A549 (cell line): ENCODE measurements at regions not wholly inside any gene's neighbourhood (a gene's known extent, or its start where the extent isn't known, plus 50 kb on each side); places are given as distances from the start of the nearest gene placed in this dataset.

ENCODE experiments used
- ATAC-seq, 2 experiments: fragments of 200-7000 bp in 1 of 2; fragments of >200 bp in 1 of 2; cut with Nextera tagmentation in 1 of 2; cut with Tn5 transposase in 1 of 2; 3 replicates each; pipeline versions ENCODE4 v1.8.0 to v1.9.1; 2018 to 2020; ENCODE audit warnings: mild to moderate bottlenecking in 1 of 2, moderate library complexity in 1 of 2
- CTCF ChIA-PET: fragments of 300-600 bp; sonication (Branson Sonifier 250); formaldehyde crosslinking; extraction: SDS; loops from one replicate; lab custom pipeline; 2021; ENCODE audit warnings: antibody characterized with exemption, inconsistent platforms; lab: Yijun Ruan, JAX
- POLR2A ChIA-PET: fragments of 350-600 bp; formaldehyde crosslinking; extraction: SDS; loops from one replicate; lab custom pipeline; 2021; ENCODE audit warnings: antibody characterized with exemption, inconsistent platforms; lab: Yijun Ruan, JAX
- DNase-seq, 2 experiments: peaks; one replicate each; pipeline versions ENCODE4 v3.0.0 to v3.0.0-alpha.2; 2011 to 2016; ENCODE audit warnings: low read depth in 1 of 2, low spot score in 1 of 2
- FAIRE-seq: peaks from 2 replicates; lab custom pipeline; 2011; peaks lifted over from hg19 to GRCh38; lab: Jason Lieb, UNC
- H3K27ac ChIP-seq, 2 experiments: fragments of >200 bp; sonication (Bioruptor Twin); formaldehyde crosslinking; 3 replicates each; pipeline ENCODE4 v1.5.1; 2016 to 2017
- H3K4me1 ChIP-seq: fragments of >200 bp; sonication (Bioruptor Twin); formaldehyde crosslinking; 3 replicates; pipeline ENCODE4 v1.6.1; 2016
- H3K4me2 ChIP-seq: fragments of >200 bp; sonication (Bioruptor Twin); formaldehyde crosslinking; 3 replicates; pipeline ENCODE4 v1.6.1; 2016
- H3K4me3 ChIP-seq: fragments of >200 bp; sonication (Bioruptor Twin); formaldehyde crosslinking; 3 replicates; pipeline ENCODE4 v1.5.1; 2016
- H3K9me3 ChIP-seq: fragments of >200 bp; sonication (Bioruptor Twin); formaldehyde crosslinking; 3 replicates; pipeline ENCODE4 v1.6.1; 2016
- CBX8 ChIP-seq: fragments of 200-600 bp; sonication (generic); IDR thresholded peaks from 2 replicates; pipeline ENCODE4 v1.6.1; 2016
- CHD2 ChIP-seq: fragments of 150-350 bp; IDR thresholded peaks from 2 replicates; pipeline ENCODE4 v1.6.1; 2014; ENCODE audit warnings: low read length; ENCODE audit not compliant: partially characterized antibody
- EHF ChIP-seq: fragments of 250-450 bp; sonication (Bioruptor Pico); IDR thresholded peaks from 2 replicates; pipeline ENCODE4 v1.5.0; 2020; ENCODE audit warnings: mild to moderate bottlenecking
- EP300 ChIP-seq, 2 experiments: fragments of >200 bp; sonication (Bioruptor Twin); formaldehyde crosslinking; IDR thresholded peaks; 2 replicates in 1 of 2; 3 replicates in 1 of 2; pipeline ENCODE4 v1.6.1; 2016 to 2017
- FOSL2 ChIP-seq, 2 experiments: fragments of 450-650 bp in 1 of 2; fragments of >200 bp in 1 of 2; sonication (Bioruptor Twin) in 1 of 2; formaldehyde crosslinking; IDR thresholded peaks; 2 replicates each; pipeline versions ENCODE4 v1.5.0 to v1.6.1; 2016 to 2020; ENCODE audit warnings: mild to moderate bottlenecking in 1 of 2, moderate library complexity in 1 of 2
- GATA3 ChIP-seq: IDR thresholded peaks from 2 replicates; pipeline ENCODE4 v1.6.1; 2012; ENCODE audit warnings: borderline replicate concordance
- HOXA7 ChIP-seq: fragments of 250-450 bp; sonication (Bioruptor Pico); IDR thresholded peaks from 2 replicates; pipeline ENCODE4 v1.5.0; 2020; ENCODE audit warnings: mild to moderate bottlenecking, moderate library complexity
- KDM1A ChIP-seq: fragments of 200-600 bp; sonication (generic); IDR thresholded peaks from 2 replicates; pipeline ENCODE4 v1.6.1; 2016; ENCODE audit warnings: low read depth, mild to moderate bottlenecking
- KDM5A ChIP-seq: fragments of 200-600 bp; sonication (generic); IDR thresholded peaks from 2 replicates; pipeline ENCODE4 v1.6.1; 2016; ENCODE audit warnings: antibody characterized with exemption, mild to moderate bottlenecking
- MYC ChIP-seq: IDR thresholded peaks from 2 replicates; pipeline ENCODE4 v1.6.1; 2012; ENCODE audit warnings: mild to moderate bottlenecking, inconsistent platforms, low read length, improper control_type of control experiment, borderline replicate concordance
- NPAS2 ChIP-seq: fragments of 250-450 bp; sonication (Bioruptor Pico); IDR thresholded peaks from 2 replicates; pipeline ENCODE4 v1.8.0; 2022; ENCODE audit warnings: mild to moderate bottlenecking, moderate library complexity, borderline replicate concordance
- POLR2AphosphoS2 ChIP-seq: conservative IDR thresholded peaks from 2 replicates; pipeline ENCODE4 v1.6.1; 2012; ENCODE audit warnings: low read length, improper control_type of control experiment, inconsistent platforms
- RAD21 ChIP-seq, 2 experiments: fragments of >200 bp in 1 of 2; sonication (Bioruptor Twin) in 1 of 2; formaldehyde crosslinking in 1 of 2; IDR thresholded peaks in 1 of 2; conservative IDR thresholded peaks in 1 of 2; 2 replicates in 1 of 2; 3 replicates in 1 of 2; pipeline ENCODE4 v1.6.1; 2012 to 2018; ENCODE audit warnings: inconsistent platforms in 1 of 2
- RARB ChIP-seq: fragments of 250-450 bp; sonication (Bioruptor Pico); IDR thresholded peaks from 2 replicates; pipeline ENCODE4 v1.8.0; 2021; ENCODE audit warnings: mild to moderate bottlenecking, moderate library complexity
- RCOR1 ChIP-seq: fragments of 150-350 bp; IDR thresholded peaks from 2 replicates; pipeline ENCODE4 v1.6.1; 2014; ENCODE audit warnings: antibody characterized with exemption, low read length, low read depth
- SMC3 ChIP-seq: fragments of >200 bp; sonication (Bioruptor Twin); formaldehyde crosslinking; IDR thresholded peaks from 3 replicates; pipeline ENCODE4 v1.6.1; 2018; ENCODE audit warnings: inconsistent platforms
- ZC3H11A ChIP-seq: fragments of 450-650 bp; IDR thresholded peaks from 2 replicates; pipeline ENCODE4 v1.6.1; 2014; ENCODE audit warnings: antibody characterized with exemption, mild to moderate bottlenecking
- ZSCAN20 ChIP-seq: fragments of 250-450 bp; sonication (Bioruptor Pico); IDR thresholded peaks from 2 replicates; pipeline ENCODE4 v1.8.0; 2022; ENCODE audit warnings: mild to moderate bottlenecking, moderate library complexity
- WGBS: methylation state at CpG from one replicate; pipeline ENCODE4 v1.1.6; 2017; ENCODE audit errors: missing lambda C conversion rate; 5-methylcytosine and 5-hydroxymethylcytosine counted together
- TF ChIP-seq, protein P1 (sequence below): IDR thresholded peaks from 2 replicates; pipeline ENCODE4 v1.6.1; 2012
- TF ChIP-seq, protein P2 (sequence below): fragments of >200 bp; sonication (Bioruptor Twin); formaldehyde crosslinking; IDR thresholded peaks from 2 replicates; pipeline ENCODE4 v1.6.1; 2016
- TF ChIP-seq, protein P3 (sequence below): fragments of >200 bp; sonication (Bioruptor Twin); formaldehyde crosslinking; IDR thresholded peaks from 3 replicates; pipeline ENCODE4 v1.5.1; 2016
- TF ChIP-seq, protein P4 (sequence below): fragments of >200 bp; sonication (Bioruptor Twin); formaldehyde crosslinking; IDR thresholded peaks from 3 replicates; pipeline ENCODE4 v1.6.1; 2016

DNA sequence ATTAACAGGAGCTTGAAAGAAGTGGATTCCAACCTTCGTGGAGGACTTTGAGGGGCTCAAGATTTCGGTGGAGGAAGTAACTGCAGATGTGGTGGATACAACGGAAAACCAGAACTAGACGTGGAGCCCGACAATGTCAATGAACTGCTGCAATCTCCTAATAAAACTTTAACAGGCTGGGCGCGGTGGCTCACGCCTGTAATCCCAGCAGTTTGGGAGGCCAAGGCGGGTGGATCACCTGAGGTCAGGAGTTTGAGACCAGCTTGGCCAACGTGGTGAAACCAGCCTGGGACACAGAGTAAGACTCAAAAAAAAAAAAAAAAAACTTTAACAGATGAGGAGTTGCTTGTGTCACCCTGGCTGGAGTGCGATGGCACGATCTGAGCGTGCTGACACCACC, 477.8 kb upstream of the MKI67 start:
- CTCF ChIA-PET = interaction anchor here (1.2 kb wide), 1 partner anchor 10 kb away, joined by 3 read pairs; no protein-coding TSS in a partner anchor
- ATAC-seq = no peak
- Histone ChIP-seq H3K4me2 (no peak overlapping the region), H3K4me1 (no peaks in the 10 kb centered on the region)
- FAIRE-seq = no peak
- DNase-seq = no peak
- TF ChIP-seq KDM1A (no peak), RCOR1 (no peak), HOXA7 (CRISPR knock-in tag) (no peak), ZSCAN20 (CRISPR knock-in tag) (no peak), CHD2 (no peak), NPAS2 (CRISPR knock-in tag) (no peak), RARB (CRISPR knock-in tag) (no peak), RAD21 (conservative IDR thresholded peaks at IDR 0.05 in 1 of 2, IDR thresholded peaks at IDR 0.05 in 1 of 2) (no peak), EHF (no peak), ZC3H11A (no peak), POLR2AphosphoS2 (no peak), SMC3 (no peak), GATA3 (no peak), EP300 (IDR thresholded peaks at IDR 0.05) (no peak)
- TF ChIP-seq, protein P1, sequence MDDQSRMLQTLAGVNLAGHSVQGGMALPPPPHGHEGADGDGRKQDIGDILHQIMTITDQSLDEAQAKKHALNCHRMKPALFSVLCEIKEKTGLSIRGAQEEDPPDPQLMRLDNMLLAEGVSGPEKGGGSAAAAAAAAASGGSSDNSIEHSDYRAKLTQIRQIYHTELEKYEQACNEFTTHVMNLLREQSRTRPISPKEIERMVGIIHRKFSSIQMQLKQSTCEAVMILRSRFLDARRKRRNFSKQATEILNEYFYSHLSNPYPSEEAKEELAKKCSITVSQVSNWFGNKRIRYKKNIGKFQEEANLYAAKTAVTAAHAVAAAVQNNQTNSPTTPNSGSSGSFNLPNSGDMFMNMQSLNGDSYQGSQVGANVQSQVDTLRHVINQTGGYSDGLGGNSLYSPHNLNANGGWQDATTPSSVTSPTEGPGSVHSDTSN = no peak
- TF ChIP-seq, protein P2, sequence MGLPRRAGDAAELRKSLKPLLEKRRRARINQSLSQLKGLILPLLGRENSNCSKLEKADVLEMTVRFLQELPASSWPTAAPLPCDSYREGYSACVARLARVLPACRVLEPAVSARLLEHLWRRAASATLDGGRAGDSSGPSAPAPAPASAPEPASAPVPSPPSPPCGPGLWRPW = no peak
- TF ChIP-seq, protein P3, sequence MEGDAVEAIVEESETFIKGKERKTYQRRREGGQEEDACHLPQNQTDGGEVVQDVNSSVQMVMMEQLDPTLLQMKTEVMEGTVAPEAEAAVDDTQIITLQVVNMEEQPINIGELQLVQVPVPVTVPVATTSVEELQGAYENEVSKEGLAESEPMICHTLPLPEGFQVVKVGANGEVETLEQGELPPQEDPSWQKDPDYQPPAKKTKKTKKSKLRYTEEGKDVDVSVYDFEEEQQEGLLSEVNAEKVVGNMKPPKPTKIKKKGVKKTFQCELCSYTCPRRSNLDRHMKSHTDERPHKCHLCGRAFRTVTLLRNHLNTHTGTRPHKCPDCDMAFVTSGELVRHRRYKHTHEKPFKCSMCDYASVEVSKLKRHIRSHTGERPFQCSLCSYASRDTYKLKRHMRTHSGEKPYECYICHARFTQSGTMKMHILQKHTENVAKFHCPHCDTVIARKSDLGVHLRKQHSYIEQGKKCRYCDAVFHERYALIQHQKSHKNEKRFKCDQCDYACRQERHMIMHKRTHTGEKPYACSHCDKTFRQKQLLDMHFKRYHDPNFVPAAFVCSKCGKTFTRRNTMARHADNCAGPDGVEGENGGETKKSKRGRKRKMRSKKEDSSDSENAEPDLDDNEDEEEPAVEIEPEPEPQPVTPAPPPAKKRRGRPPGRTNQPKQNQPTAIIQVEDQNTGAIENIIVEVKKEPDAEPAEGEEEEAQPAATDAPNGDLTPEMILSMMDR = no peak
- TF ChIP-seq, protein P4, sequence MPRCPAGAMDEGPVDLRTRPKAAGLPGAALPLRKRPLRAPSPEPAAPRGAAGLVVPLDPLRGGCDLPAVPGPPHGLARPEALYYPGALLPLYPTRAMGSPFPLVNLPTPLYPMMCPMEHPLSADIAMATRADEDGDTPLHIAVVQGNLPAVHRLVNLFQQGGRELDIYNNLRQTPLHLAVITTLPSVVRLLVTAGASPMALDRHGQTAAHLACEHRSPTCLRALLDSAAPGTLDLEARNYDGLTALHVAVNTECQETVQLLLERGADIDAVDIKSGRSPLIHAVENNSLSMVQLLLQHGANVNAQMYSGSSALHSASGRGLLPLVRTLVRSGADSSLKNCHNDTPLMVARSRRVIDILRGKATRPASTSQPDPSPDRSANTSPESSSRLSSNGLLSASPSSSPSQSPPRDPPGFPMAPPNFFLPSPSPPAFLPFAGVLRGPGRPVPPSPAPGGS = no peak
- TF ChIP-seq, all 56 proteins: peak for 0
- Histone ChIP-seq H3K27ac (no peak overlapping the region), H3K4me3 (no peak overlapping the region), H3K9me3 (no peaks in the 10 kb centered on the region)
- POLR2A ChIA-PET = no interaction called here
- 52% methylated on average over 13 of the region's 13 CpGs for WGBS

GRCh38 chr10:128605180-128605579, 479.0 kb upstream of the MKI67 start:
- TF ChIP-seq MYC (no peak), CBX8 (no peak), FOSL2 (IDR thresholded peaks at IDR 0.05) (no peak), FOSL2 (CRISPR knock-in tag; IDR thresholded peaks at IDR 0.05) (no peak), KDM5A (no peak)
- TF ChIP-seq, protein P3 = no peak
- no peak overlapping the region for H3K4me3 ChIP-seq
- 26% methylated on average over 1 of the region's 1 CpG for WGBS
- CTCF ChIA-PET = no interaction called here
- POLR2A ChIA-PET = no interaction called here
- H3K4me1 ChIP-seq = no peaks in the 10 kb centered on the region
- ATAC-seq (no peak), DNase-seq (no peak), FAIRE-seq (no peak)
- no peak overlapping the region for H3K27ac ChIP-seq
- H3K4me2 ChIP-seq = 0 out of 3 replicates have a peak overlapping the region, but pooled peaks have one; percentile 10
- H3K9me3 ChIP-seq = no peaks in the 10 kb centered on the region
